Endodermal cell (in vitro differentiated cells): ENCODE measurements at regions not wholly inside any gene's neighbourhood (a gene's known extent, or its start where the extent isn't known, plus 50 kb on each side); places are given as distances from the start of the nearest gene placed in this dataset.

Experiments
- DNase-seq: peaks from one replicate; pipeline ENCODE4 v3.0.0-alpha.2; 2017
- H3K27ac ChIP-seq: 2 replicates; pipeline ENCODE4 v1.5.1; 2013; ENCODE audit warnings: mild to moderate bottlenecking, low read depth, low read length, moderate library complexity
- H3K27me3 ChIP-seq: 2 replicates; pipeline ENCODE4 v1.6.1; 2013; ENCODE audit warnings: mild to moderate bottlenecking, low read length, moderate library complexity; ENCODE audit not compliant: insufficient read depth, control insufficient read depth, poor library complexity, severe bottlenecking
- H3K36me3 ChIP-seq: 2 replicates; pipeline ENCODE4 v1.7.0; 2013; ENCODE audit warnings: mild to moderate bottlenecking, low read length, moderate library complexity; ENCODE audit not compliant: control insufficient read depth, insufficient read depth
- H3K4me1 ChIP-seq: one replicate; pipeline ENCODE4 v1.7.0; 2013; ENCODE audit warnings: low read length; ENCODE audit not compliant: control insufficient read depth, insufficient read depth
- H3K4me3 ChIP-seq: 2 replicates; pipeline ENCODE4 v1.5.1; 2013; ENCODE audit warnings: mild to moderate bottlenecking, low read length, moderate library complexity
- H3K9ac ChIP-seq: 2 replicates; pipeline ENCODE4 v1.6.1; 2013; ENCODE audit warnings: mild to moderate bottlenecking, low read length, moderate library complexity; ENCODE audit not compliant: poor library complexity, severe bottlenecking; ENCODE audit errors: extremely low read depth
- H3K9me3 ChIP-seq: 2 replicates; pipeline ENCODE4 v1.6.1; 2013; ENCODE audit warnings: mild to moderate bottlenecking, low read length, moderate library complexity; ENCODE audit not compliant: control insufficient read depth
- H3K27ac Mint-ChIP-seq: 2 replicates; pipeline ENCODE4 v1.8.0; 2020; ENCODE audit warnings: mixed read lengths
- H3K27me3 Mint-ChIP-seq: 2 replicates; pipeline ENCODE4 v1.8.0; 2021; ENCODE audit warnings: mild to moderate bottlenecking, mixed read lengths; ENCODE audit not compliant: insufficient read depth
- H3K36me3 Mint-ChIP-seq: 2 replicates; pipeline ENCODE4 v1.8.0; 2020; ENCODE audit warnings: low read depth, mixed read lengths
- H3K4me1 Mint-ChIP-seq: 2 replicates; pipeline ENCODE4 v1.8.0; 2020; ENCODE audit warnings: mixed read lengths
- H3K4me3 Mint-ChIP-seq: 2 replicates; pipeline ENCODE4 v1.8.0; 2020; ENCODE audit warnings: mild to moderate bottlenecking, moderate library complexity, mixed read lengths
- H3K9me3 Mint-ChIP-seq: 2 replicates; pipeline ENCODE4 v1.8.0; 2020; ENCODE audit warnings: mild to moderate bottlenecking, mixed read lengths
- CTCF ChIP-seq: fragments of 200-600 bp; sonication (generic); conservative IDR thresholded peaks from 2 replicates; pipeline ENCODE4 v1.5.0; 2021; ENCODE audit warnings: antibody characterized with exemption, mild to moderate bottlenecking
- WGBS, 2 experiments: methylation state at CpG; one replicate each; pipeline versions ENCODE4 v1.1.5 to v1.1.7; 2013; ENCODE audit warnings: missing lambda C conversion rate in 2 of 2, mixed read lengths in 1 of 2; ENCODE audit not compliant: insufficient coverage in 1 of 2, insufficient read length in 1 of 2; 5-methylcytosine and 5-hydroxymethylcytosine counted together

DNA sequence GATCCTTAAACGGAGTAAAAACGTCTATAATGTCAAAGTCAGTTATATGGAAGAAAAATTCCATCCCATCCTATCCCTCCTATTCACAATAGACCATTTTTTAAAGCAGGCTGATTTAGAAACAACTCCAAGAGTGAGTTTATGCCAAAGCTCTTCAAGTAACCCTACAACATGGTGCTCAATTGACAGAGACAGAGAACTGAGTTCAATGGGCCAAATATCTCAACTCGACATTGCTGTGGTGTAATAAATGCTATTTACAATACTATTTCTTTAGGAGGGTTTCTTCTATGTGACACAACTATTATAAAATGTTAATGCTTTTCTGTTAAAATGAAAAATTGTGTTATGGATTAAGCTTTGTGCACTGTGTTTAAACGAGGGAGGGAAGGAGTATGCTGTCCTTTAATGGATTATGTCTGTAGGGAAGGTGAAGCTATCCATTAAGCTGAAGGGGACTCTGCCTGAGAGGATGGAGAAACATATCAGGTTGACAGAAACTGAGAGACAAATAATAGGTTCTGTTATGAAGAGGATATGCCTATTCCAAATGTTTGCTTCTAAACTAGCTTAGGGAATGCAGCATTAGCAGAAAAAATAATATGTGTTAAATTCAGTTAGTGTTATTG lies 362.5 kb upstream of the CHRM3 start:
- WGBS, 2 experiments, result 82 to 96% methylated on average over 1 to 2 of the region's 4 CpGs

DNA sequence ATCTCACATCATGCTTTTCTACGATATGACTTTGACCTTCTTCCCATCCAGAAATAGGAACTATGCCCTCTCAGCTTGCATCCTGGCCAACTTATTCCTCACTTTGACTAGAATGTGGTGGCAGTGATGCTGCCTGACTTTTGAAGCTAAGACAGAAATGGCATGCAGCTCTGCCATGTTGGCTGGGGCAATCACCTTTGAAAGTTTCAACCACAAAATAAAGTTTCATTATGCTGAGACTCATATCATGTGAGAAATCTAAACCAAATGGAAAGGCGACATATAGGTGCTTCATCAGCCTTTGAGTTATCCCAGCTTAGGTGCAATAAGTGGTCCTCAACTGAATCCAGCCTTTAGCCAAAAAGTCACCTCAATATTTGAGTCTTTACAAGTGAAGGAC lies 370.0 kb upstream of the CHRM3 start:
- no peak for TF ChIP-seq CTCF

More for the DNA sequence above, 362.5 kb upstream of the CHRM3 start:
- no peaks in the 10 kb centered on the region for H3K27me3 ChIP-seq
- H3K4me1 ChIP-seq, result no peaks in the 10 kb centered on the region
- H3K9me3 ChIP-seq, result no peaks in the 10 kb centered on the region
- no peaks in the 10 kb centered on the region for H3K27me3 Mint-ChIP-seq
- no peak overlapping the region for H3K9ac ChIP-seq
- H3K4me3 Mint-ChIP-seq, result no peak overlapping the region
- no peaks in the 10 kb centered on the region for H3K36me3 Mint-ChIP-seq
- no peak for TF ChIP-seq CTCF
- H3K9me3 Mint-ChIP-seq, result no peaks in the 10 kb centered on the region
- no peaks in the 10 kb centered on the region for H3K36me3 ChIP-seq
- H3K27ac ChIP-seq, result no peak overlapping the region
- H3K4me1 Mint-ChIP-seq, result peaks cover 3% of the 10 kb centered on the region
- DNase-seq, result no peak
- H3K4me3 ChIP-seq, result no peak overlapping the region
- H3K27ac Mint-ChIP-seq, result no peak overlapping the region

DNA sequence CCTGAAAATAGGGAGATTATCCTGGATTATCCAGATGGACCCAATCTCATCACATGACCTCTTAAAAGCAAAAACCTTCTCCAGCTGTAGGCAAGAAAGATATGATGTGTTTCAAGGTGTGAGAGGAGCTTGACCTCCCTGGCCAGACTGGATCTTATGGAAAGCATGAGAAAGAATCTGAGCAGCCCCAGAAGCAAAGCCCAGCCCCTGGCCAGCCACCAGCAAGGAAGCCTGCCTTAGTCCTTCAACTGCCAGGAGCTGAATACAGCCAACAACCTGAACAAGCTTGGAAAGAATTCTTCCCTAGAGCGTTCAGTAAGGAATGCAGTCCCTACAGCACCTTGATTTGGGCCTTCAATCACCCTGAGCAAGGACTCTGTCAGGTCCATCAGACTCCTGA lies 375.0 kb upstream of the CHRM3 start:
- H3K36me3 ChIP-seq, result no peaks in the 10 kb centered on the region
- H3K36me3 Mint-ChIP-seq, result no peaks in the 10 kb centered on the region
- no peaks in the 10 kb centered on the region for H3K9me3 ChIP-seq
- no peaks in the 10 kb centered on the region for H3K4me1 Mint-ChIP-seq
- H3K27me3 Mint-ChIP-seq, result no peaks in the 10 kb centered on the region
- no peak overlapping the region for H3K27ac ChIP-seq
- no peak overlapping the region for H3K9ac ChIP-seq
- no peaks in the 10 kb centered on the region for H3K27me3 ChIP-seq
- H3K27ac Mint-ChIP-seq, result no peak overlapping the region
- no peak overlapping the region for H3K4me3 ChIP-seq
- no peak for TF ChIP-seq CTCF
- no peaks in the 10 kb centered on the region for H3K4me1 ChIP-seq
- WGBS, 2 experiments, result 94 to 100% methylated on average over 1 of the region's 1 CpG
- no peak overlapping the region for H3K4me3 Mint-ChIP-seq
- no peak for DNase-seq
- H3K9me3 Mint-ChIP-seq, result no peaks in the 10 kb centered on the region

More for the DNA sequence above, 370.0 kb upstream of the CHRM3 start:
- Histone ChIP-seq H3K9ac (no peak overlapping the region), H3K27ac (no peak overlapping the region), H3K9me3 (no peaks in the 10 kb centered on the region), H3K27me3 (no peaks in the 10 kb centered on the region), H3K4me3 (no peak overlapping the region), H3K4me1 (no peaks in the 10 kb centered on the region), H3K36me3 (no peaks in the 10 kb centered on the region)
- no peak overlapping the region for H3K4me3 Mint-ChIP-seq
- H3K9me3 Mint-ChIP-seq, result no peaks in the 10 kb centered on the region
- H3K27ac Mint-ChIP-seq, result no peak overlapping the region
- H3K4me1 Mint-ChIP-seq, result peaks cover 5% of the 10 kb centered on the region
- 91% methylated on average over 2 of the region's 2 CpGs; no CpG with 5 or more reads in 1 of the 2 experiments for WGBS, 2 experiments
- H3K27me3 Mint-ChIP-seq, result no peaks in the 10 kb centered on the region
- no peaks in the 10 kb centered on the region for H3K36me3 Mint-ChIP-seq
- no peak for DNase-seq
